Heart right ventricle (tissue), 16 donors: ENCODE measurements at regions not wholly inside any gene's neighbourhood (a gene's known extent, or its start where the extent isn't known, plus 50 kb on each side); places are given as distances from the start of the nearest gene placed in this dataset.
A peak's percentile ranks its signal among the peaks of the same experiment; 100 is the strongest.

Experiments
- ATAC-seq, 8 donors: fragments of 200-7000 bp; cut with Tn5 transposase; one replicate each; pipeline ENCODE4 v1.9.1; 2020; ENCODE audit warnings: mild to moderate bottlenecking in 8 of 8, moderate library complexity in 8 of 8, moderate number of reproducible peaks in 1 of 8
- DNase-seq, 2 donors: peaks; one replicate each; pipeline ENCODE4 v3.0.0-alpha.2; 2020
- H3K27ac ChIP-seq, 10 donors: fragments of 200-600 bp; sonication (generic) in 2 of 10; one replicate each; pipeline versions ENCODE4 v1.5.0 to v1.8.0; 2020 to 2022; ENCODE audit warnings: mild to moderate bottlenecking in 3 of 10
- H3K27me3 ChIP-seq, 7 donors: fragments of 200-600 bp; one replicate each; pipeline ENCODE4 v1.8.0; 2021 to 2022; ENCODE audit warnings: mild to moderate bottlenecking in 2 of 7
- H3K36me3 ChIP-seq, 9 donors: fragments of 200-600 bp; sonication (generic) in 1 of 9; one replicate each; pipeline versions ENCODE4 v1.5.0 to v1.8.0; 2020 to 2022; ENCODE audit warnings: mild to moderate bottlenecking in 2 of 9
- H3K4me1 ChIP-seq, 9 donors: fragments of 200-600 bp; sonication (generic) in 1 of 9; one replicate each; pipeline versions ENCODE4 v1.5.0 to v1.8.0; 2020 to 2022; ENCODE audit warnings: mild to moderate bottlenecking in 4 of 9
- H3K4me3 ChIP-seq, 10 donors: fragments of 200-600 bp; sonication (generic) in 2 of 10; one replicate each; pipeline versions ENCODE4 v1.5.0 to v1.8.0; 2020 to 2022; ENCODE audit warnings: mild to moderate bottlenecking in 7 of 10, moderate library complexity in 2 of 10
- H3K9me3 ChIP-seq, 11 donors: fragments of 200-600 bp in 10 of 11; sonication (generic) in 2 of 11; one replicate each; pipeline versions ENCODE4 v1.5.0 to v1.8.0; 2013 to 2022; ENCODE audit warnings: mild to moderate bottlenecking in 2 of 11, control low read depth in 1 of 11, moderate library complexity in 1 of 11
- CTCF ChIP-seq, 9 donors: fragments of 200-600 bp; sonication (generic) in 2 of 9; IDR thresholded peaks; one replicate each; pipeline versions ENCODE4 v1.5.0 to v1.8.0; 2021 to 2022; ENCODE audit warnings: antibody characterized with exemption in 9 of 9, mild to moderate bottlenecking in 5 of 9, moderate library complexity in 1 of 9
- WGBS, 2 donors: extraction: QIAGEN DNeasy Blood & Tissue Kit; methylation state at CpG; one replicate each; pipeline ENCODE4 v1.1.7; 2013; ENCODE audit warnings: inconsistent platforms in 1 of 2; 5-methylcytosine and 5-hydroxymethylcytosine counted together
- intact Hi-C, 10 donors: fragments of 100-400 bp; cut with DNase I; formaldehyde crosslinking; loops; one replicate each; pipeline versions ENCODE4 v1.11.1 to v1.14.2; 2022
- donor health status: Arrhythmogenic right ventricular cardiomyopathy.
- donor health status: ischemic (EF 13 %, LVEDD 7.1; RV severe dilation, severe dysfunction).
- donor health status: healthy with polysubstance abuse.
- donor health status: DM: no; HTN: yes; CAD: no.
- donor health status: DM: no; HTN: no; CAD: no.
- donor health status: ischemic (EF 25% LVEDD 6.9; RV normal size, moderate dysfunction).
- donor health status: ischemic (EF 25% LVEDD 5.7; RV mildly dilated, moderate dysfunction).
- donor health status: healthy.
- donor health status: DM: yes; HTN: yes; CAD: no.
- donor health status: Ischemic cardiomyopathy.
- donor health status: ischemic (EF 35%, LVEDD 5.7; RV mildly dilated, moderate dysfunction).
- donor health status: nonischemic (EF 11% LVEDD 7.7; RV severe dilation, severe dysfunction).
- donor health status: DM: yes; HTN: yes; CAD: no.
- donor health status: PGD.
- donor health status: ischemic (EF 29% LVEDD 5.4; RV normal size, mild dysfunction).
- donor health status: nonischemic (EF 23%, LVEDD 6.1; RV moderate dilation, normal function).

DNA sequence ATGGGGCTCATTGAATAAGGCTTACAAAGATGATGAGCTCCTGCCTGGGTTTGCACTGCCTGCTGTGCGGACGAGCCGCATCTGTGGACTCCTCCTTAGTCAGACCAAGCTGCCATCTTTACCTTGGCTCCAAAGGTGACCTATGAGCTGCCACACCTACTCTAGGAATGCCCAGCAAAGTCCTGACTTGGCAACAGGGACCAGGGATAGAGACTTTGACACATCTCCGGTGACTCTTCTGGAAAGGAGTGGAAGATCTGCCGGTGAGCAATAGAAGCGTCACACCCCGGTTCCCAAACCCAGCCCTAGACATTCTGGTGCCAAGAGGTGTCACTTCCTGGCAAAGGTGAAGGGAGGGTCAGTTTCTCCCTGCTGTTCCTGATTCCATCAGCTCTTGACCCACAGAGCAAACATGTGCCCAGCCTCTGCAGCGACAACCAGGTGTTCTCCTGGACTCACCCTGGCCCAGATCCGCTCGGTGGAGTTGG is 50.2 kb upstream of the GTF3A start:
- 83 to 86% methylated on average over 10 of the region's 10 CpGs for WGBS, 2 donors
- Histone ChIP-seq H3K4me1 (peaks cover 0 to 4% (median 0%) of the 10 kb centered on the region in 9 donors), H3K4me3 (no peak overlapping the region), H3K27ac (no peak overlapping the region), H3K36me3 (no peaks in the 10 kb centered on the region), H3K9me3 (peaks cover 0 to 5% (median 0%) of the 10 kb centered on the region in 11 donors), H3K27me3 (peaks cover 0 to 68% (median 32%) of the 10 kb centered on the region in 7 donors)
- ATAC-seq (peak in 1 of 8 donors; percentile 17), DNase-seq (no peak)
- no peak for TF ChIP-seq CTCF (IDR thresholded peaks at IDR 0.05)
- intact Hi-C loops = loop anchor here in 9 of 10 donors (2.0 to 10.0 kb wide), 7 partner anchors 158 to 608 kb away; no protein-coding TSS in a partner anchor
